GM18861 (cell line): ENCODE measurements at regions not wholly inside any gene's neighbourhood (a gene's known extent, or its start where the extent isn't known, plus 50 kb on each side); places are given as distances from the start of the nearest gene placed in this dataset.
"Not testable (repeated sequence)": the region's sequence is repeated elsewhere in the genome, so short reads cannot be mapped to it uniquely, and the experiment has no call there.

Experiments
- ATAC-seq: cut with Tn5 transposase; IDR thresholded peaks from one replicate; pipeline ENCODE4 v1.9.1; 2021; ENCODE audit not compliant: unreplicated experiment

- ATAC-seq, result no peak
These were observed 212.6 kb downstream of the BCAS1 start for GRCh38 chr20:53857723-53858236.

DNA sequence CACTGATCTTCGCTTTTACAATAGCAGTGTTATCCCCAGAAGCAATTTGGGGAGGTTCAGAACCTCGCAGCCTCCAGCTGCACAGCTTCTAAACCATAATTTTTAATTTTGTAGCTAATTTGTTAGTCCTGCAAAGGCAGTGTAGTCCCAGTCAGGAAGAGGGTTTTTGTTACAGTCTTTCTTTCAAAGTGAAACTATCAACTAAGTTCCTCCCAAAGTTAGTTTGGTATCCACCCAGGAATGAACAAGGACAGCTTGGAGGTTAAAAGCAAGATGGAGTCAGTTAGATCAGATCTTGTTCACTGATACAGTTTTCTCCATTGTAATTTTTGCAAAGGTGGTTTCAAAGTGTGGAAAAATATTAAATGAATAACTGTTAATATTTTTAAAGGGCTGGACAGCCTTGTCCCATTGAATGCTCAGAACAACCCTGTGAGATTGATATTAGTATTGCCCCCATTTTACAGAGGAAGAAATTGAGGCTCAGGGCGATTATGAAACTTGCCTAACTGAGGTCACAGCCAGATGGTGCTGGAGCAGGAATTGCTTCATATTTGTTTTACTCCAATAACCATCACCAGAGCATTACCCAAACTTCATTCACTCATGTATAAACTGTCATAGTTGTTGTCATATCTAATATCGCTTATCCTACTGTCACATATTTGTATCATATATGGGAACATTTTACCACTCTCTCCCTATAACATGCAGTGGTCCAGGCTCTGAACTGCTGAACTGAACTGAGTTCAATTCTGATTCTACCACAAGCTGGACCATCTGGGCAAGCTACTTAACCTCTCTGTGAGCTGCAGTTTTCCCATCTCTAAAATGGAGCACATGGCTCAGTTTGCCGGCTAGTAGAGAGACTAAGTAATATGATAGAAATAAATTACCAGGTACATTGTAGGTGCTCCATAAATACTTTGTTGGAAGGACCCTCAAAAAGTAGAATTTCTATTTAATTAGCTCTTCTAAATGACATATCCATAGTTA is 213.8 kb downstream of the BCAS1 start:
- no peak for ATAC-seq

DNA sequence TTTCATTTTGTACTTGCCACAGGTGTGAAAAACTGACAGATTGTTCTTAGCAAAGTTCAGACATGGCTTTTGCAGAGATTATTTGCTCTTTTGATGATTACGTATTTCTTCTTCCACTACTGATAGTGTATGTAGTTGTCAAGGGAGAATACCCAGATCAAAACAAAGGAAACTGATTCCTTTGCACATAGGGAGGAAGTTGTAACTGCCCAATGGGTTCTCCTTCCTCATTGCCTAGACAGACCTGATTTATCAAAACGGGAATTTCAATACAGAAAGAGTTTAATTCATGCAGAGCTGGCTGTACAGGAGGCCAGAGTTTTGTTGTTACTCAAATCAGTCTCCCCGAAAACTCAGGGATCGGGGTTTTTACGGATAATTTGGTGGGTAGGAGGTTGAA is 214.7 kb downstream of the BCAS1 start:
- no peak for ATAC-seq

- ATAC-seq, result not testable (repeated sequence)
These were observed 215.8 kb downstream of the BCAS1 start for GRCh38 chr20:53854609-53854926.

- ATAC-seq, result no peak
These were observed 217.2 kb downstream of the BCAS1 start for GRCh38 chr20:53853111-53853713.

DNA sequence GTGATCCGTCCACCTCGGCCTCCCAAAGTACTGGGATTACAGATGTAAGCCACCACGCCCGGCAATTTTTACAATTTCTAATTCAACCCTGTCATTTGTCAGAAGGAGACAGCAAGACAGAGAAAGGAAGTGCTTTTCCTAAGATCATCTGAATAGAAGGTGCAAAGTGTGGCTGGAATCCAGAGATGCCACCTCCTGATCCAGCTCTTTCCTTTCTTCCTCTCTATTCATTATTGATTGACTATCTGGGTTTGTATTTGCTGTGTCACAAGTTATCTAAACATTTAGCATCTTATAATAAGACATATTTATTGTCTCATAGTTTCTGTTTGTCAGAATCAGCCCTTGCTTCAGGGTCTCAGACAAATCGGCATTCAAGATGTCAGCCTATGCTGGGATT is 217.7 kb downstream of the BCAS1 start:
- no peak for ATAC-seq

- ATAC-seq, result no peak
These were observed 218.4 kb downstream of the BCAS1 start for GRCh38 chr20:53852014-53852413.

DNA sequence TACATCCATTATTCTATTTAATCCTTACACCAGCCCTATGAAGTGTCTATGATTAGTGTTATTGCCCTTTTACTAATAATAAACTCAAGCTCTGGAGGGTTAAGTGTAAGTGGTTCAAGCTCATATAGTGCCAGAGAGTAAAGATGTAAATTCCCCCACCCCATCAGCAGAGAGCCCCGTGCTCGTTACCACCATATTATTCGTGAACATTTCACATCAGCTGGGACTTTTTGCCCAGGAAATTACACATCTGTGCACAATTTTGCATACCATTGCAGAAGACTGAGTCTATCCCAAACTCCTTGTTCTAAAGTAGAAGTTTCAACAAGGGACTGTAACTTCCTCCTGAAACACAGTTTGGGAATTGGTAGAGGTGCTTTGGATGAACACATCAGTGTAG is 220.1 kb downstream of the BCAS1 start:
- no peak for ATAC-seq

- no peak for ATAC-seq
These were observed 220.8 kb downstream of the BCAS1 start for GRCh38 chr20:53849471-53850059.

GRCh38 chr20:53848304-53848703 is 222.1 kb downstream of the BCAS1 start:
- ATAC-seq, result no peak

DNA sequence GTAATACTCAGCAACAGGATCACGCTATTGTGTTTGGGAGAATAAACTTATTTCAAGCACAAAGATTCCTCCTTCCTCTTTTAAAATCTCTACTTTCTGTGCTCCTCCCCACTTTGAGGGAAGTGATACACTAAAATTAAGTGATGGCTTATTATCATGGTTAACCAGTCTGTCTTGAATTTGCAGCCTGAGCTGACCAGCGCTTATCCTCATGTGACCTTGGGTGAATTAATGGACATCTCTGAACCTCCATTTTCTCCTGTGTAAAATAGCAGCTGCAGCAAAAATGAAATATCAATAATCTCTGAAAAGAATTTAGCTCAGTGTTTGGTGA is 222.6 kb downstream of the BCAS1 start:
- ATAC-seq, result peak; percentile 31

DNA sequence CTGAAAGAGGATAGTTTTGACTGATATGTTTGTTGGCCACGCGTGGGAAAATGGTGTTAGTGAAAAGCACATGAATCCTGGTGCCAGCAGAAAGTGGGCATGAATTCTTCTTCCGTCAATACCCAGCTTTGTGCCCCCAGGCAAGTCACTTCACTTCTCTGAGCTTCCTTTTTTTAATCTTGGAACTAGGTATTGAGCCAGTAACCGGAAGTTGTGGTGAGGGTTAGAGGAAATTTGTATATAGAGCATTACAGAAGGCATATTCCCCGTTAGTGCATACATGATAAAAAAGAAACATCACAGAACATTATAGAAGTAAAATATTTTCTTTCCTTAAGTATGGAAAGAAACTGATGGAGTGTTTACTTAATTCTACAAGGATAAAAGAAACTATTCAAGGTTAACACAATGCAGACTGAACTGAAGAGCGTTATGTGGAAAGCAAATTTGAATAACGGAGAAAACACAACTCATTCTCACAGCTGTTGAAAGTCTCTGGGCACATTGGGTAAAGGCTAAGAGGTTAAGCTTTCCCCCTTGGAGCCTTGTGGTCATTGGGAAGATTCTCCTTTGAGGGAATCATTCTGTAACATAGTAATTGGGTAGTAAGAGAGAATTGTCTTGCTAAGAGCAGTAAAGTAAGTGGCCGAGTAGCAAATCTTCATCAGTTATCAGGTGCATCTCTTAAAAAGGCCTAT is 223.1 kb downstream of the BCAS1 start:
- ATAC-seq, result peak; percentile 39

DNA sequence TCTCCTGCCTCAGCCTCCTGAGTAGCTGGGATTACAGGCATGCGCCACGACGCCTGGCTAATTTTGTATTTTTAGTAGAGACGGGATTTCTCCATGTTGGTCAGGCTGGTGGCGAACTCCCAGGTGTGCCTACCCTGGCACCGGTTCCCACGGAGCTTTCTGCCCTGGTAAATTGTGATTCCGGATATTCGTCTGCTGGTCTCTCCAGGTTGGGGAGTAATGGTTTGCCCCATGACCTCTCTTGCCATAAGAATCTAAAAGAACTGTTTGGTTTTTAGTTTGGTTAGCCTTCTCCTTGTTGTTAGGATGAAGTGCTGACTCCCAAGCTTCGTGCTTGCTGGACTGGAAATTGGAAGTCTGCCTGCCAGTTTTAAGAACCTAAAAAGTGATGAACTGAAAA is 223.8 kb downstream of the BCAS1 start:
- ATAC-seq, result no peak

GRCh38 chr20:53845980-53846379 is 224.4 kb downstream of the BCAS1 start:
- no peak for ATAC-seq

DNA sequence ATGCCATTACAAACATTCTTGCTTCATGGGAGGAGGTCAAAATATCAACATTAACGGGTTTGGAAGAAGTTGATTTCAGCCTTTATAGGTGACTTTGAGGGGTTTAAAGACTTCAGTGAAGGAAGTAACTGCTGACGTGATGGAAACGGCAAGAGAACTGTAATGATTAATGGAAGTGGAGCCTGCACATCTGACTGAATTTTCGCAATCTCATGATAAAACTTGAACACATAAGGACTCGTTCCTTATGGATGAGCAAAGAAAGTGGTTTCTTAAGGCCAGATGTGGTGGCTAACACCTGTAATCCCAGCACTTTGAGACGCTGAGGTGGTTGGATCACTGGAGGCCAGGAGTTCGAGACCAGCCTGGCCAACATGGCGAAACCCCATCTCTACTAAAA is 226.1 kb downstream of the BCAS1 start:
- ATAC-seq, result no peak

GRCh38 chr20:53843645-53844044 is 226.7 kb downstream of the BCAS1 start:
- ATAC-seq, result no peak

GRCh38 chr20:53842301-53843099 is 227.9 kb downstream of the BCAS1 start:
- no peak for ATAC-seq

- ATAC-seq, result no peak
These were observed 228.7 kb downstream of the BCAS1 start for GRCh38 chr20:53841741-53842140.

- ATAC-seq, result no peak
These were observed 229.9 kb downstream of the BCAS1 start for GRCh38 chr20:53840532-53840931.

- peak; percentile 59 for ATAC-seq
These were observed 230.8 kb downstream of the BCAS1 start for GRCh38 chr20:53839423-53840176.
